ENCODE measurements at regions not wholly inside any gene's neighbourhood (a gene's known extent, or its start where the extent isn't known, plus 50 kb on each side); places are given as distances from the start of the nearest gene placed in this dataset.

DNA sequence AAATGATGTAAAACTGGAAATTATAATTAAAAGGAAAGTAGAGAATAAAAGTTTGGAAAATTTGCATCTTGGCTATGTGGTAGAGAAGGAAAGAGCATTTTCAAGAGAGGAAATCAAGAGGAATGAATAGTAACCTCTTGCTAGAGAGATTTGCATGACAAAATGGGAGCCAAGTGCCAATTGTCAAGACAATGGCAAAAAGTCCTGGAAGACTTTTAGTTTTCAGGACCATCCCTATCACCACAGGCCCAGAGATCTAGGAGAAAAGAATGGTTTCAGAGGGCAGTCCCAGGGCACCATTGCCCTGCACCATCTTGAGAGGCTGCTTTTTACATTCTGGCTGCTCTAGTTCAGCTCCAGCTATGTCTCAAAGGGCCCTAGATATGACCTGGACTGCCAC lies 1427.6 kb downstream of the ZPLD1 start:
- Mint-ChIP-seq H3K9me3 (peaks cover 3% of the 10 kb centered on the region), H3K4me3 (no peak overlapping the region), H3K4me1 (ENCODE audit: low read depth) (no peaks in the 10 kb centered on the region), H3K27ac (no peak overlapping the region), H3K36me3 (ENCODE audit: low read depth) (no peaks in the 10 kb centered on the region), H3K27me3 (no peaks in the 10 kb centered on the region)
- Histone ChIP-seq H3K27ac (ENCODE audit: low read depth in 1 of 2, low read length in 2 of 2) (no peak overlapping the region), H3K36me3 (ENCODE audit: insufficient read depth, low read length) (no peaks in the 10 kb centered on the region), H3K4me1 (ENCODE audit: insufficient read depth, low read length) (no peaks in the 10 kb centered on the region), H3K9me3 (ENCODE audit: control insufficient read depth in 1 of 2, insufficient read depth in 1 of 2, low read length in 2 of 2) (peaks cover 0 to 4% of the 10 kb centered on the region in 2 experiments), H3K4me3 (ENCODE audit: low read length) (no peak overlapping the region), H3K27me3 (ENCODE audit: control insufficient read depth in 1 of 2, insufficient read depth in 2 of 2, low read length in 2 of 2) (no peaks in the 10 kb centered on the region)
- TF ChIP-seq, protein P1, sequence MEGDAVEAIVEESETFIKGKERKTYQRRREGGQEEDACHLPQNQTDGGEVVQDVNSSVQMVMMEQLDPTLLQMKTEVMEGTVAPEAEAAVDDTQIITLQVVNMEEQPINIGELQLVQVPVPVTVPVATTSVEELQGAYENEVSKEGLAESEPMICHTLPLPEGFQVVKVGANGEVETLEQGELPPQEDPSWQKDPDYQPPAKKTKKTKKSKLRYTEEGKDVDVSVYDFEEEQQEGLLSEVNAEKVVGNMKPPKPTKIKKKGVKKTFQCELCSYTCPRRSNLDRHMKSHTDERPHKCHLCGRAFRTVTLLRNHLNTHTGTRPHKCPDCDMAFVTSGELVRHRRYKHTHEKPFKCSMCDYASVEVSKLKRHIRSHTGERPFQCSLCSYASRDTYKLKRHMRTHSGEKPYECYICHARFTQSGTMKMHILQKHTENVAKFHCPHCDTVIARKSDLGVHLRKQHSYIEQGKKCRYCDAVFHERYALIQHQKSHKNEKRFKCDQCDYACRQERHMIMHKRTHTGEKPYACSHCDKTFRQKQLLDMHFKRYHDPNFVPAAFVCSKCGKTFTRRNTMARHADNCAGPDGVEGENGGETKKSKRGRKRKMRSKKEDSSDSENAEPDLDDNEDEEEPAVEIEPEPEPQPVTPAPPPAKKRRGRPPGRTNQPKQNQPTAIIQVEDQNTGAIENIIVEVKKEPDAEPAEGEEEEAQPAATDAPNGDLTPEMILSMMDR (IDR thresholded peaks at IDR 0.05), result no peak
- DNase-seq (no peak), ATAC-seq (ENCODE audit: poor library complexity) (no peak)
- intact Hi-C loops (cut with DNase I, micrococcal nuclease), result no loop called here
- CTCF ChIA-PET, result no interaction called here
- POLR2A ChIA-PET, result no interaction called here

DNA sequence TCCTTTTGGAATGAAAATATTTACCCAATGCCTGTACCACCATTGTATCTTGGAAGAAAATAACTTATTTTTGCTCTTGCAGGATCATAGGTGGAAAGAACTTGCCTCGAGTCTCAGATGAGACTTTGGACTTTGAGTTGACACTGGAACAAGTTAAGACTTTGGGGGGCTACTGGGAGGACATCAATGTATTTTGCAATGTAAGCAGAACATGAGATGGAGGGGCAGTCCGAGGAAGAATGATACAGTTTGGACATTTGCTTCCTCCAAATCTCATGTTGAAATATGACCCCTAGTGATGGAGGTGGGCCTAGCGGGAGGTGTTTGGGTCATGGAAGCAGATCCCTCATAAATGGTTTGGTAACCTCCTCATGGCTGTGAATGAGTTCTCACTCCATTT lies 1428.6 kb downstream of the ZPLD1 start:
- Mint-ChIP-seq H3K27ac (no peak overlapping the region), H3K36me3 (ENCODE audit: low read depth) (no peaks in the 10 kb centered on the region), H3K27me3 (no peaks in the 10 kb centered on the region), H3K4me1 (ENCODE audit: low read depth) (no peaks in the 10 kb centered on the region), H3K4me3 (no peak overlapping the region), H3K9me3 (peaks cover 3% of the 10 kb centered on the region)
- intact Hi-C loops (cut with DNase I, micrococcal nuclease), result no loop called here
- Histone ChIP-seq H3K9me3 (ENCODE audit: control insufficient read depth in 1 of 2, insufficient read depth in 1 of 2, low read length in 2 of 2) (peaks cover 0 to 4% of the 10 kb centered on the region in 2 experiments), H3K27me3 (ENCODE audit: control insufficient read depth in 1 of 2, insufficient read depth in 2 of 2, low read length in 2 of 2) (no peaks in the 10 kb centered on the region), H3K27ac (ENCODE audit: low read depth in 1 of 2, low read length in 2 of 2) (no peak overlapping the region), H3K4me1 (ENCODE audit: insufficient read depth, low read length) (no peaks in the 10 kb centered on the region), H3K36me3 (ENCODE audit: insufficient read depth, low read length) (no peaks in the 10 kb centered on the region), H3K4me3 (ENCODE audit: low read length) (no peak overlapping the region)
- ChIA-PET POLR2A (no interaction called here), CTCF (no interaction called here)
- TF ChIP-seq, protein P1 (IDR thresholded peaks at IDR 0.05), result no peak
- DNase-seq (no peak), ATAC-seq (ENCODE audit: poor library complexity) (no peak)

DNA sequence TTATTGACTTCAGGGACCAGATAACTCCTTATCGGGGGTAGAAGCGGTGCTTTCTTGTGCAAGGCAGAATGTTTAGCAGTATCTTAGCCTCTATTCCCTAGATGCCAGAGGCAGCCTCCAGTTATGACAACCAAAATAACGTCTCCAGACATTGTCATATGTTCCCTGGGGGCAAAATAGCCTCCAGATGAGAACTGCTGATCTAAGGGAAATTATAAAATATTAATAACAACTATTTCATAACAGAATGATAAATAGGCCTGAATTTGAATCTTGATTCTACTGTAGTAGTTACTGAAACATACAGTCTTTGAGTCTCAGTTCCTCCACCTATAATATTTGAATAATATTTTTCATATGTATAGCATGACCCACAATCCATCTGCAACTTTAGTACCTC lies 1431.3 kb downstream of the ZPLD1 start:
- no peaks in the 10 kb centered on the region for H3K36me3 Mint-ChIP-seq (ENCODE audit: low read depth)
- H3K9me3 Mint-ChIP-seq, result peaks cover 3% of the 10 kb centered on the region
- H3K27me3 Mint-ChIP-seq, result no peaks in the 10 kb centered on the region
- no peaks in the 10 kb centered on the region for H3K36me3 ChIP-seq (ENCODE audit: insufficient read depth, low read length)
- POLR2A ChIA-PET, result no interaction called here
- H3K27ac ChIP-seq (ENCODE audit: low read depth in 1 of 2, low read length in 2 of 2), result no peak overlapping the region
- H3K27me3 ChIP-seq (ENCODE audit: control insufficient read depth in 1 of 2, insufficient read depth in 2 of 2, low read length in 2 of 2), result no peaks in the 10 kb centered on the region
- TF ChIP-seq, protein P1 (IDR thresholded peaks at IDR 0.05), result no peak
- intact Hi-C loops (cut with DNase I, micrococcal nuclease), result no loop called here
- CTCF ChIA-PET, result no interaction called here
- H3K4me1 ChIP-seq (ENCODE audit: insufficient read depth, low read length), result no peaks in the 10 kb centered on the region
- no peaks in the 10 kb centered on the region for H3K4me1 Mint-ChIP-seq (ENCODE audit: low read depth)
- DNase-seq, result no peak
- no peak for ATAC-seq (ENCODE audit: poor library complexity)
- no peak overlapping the region for H3K27ac Mint-ChIP-seq
- peaks cover 0 to 4% of the 10 kb centered on the region in 2 experiments for H3K9me3 ChIP-seq (ENCODE audit: control insufficient read depth in 1 of 2, insufficient read depth in 1 of 2, low read length in 2 of 2)
- H3K4me3 ChIP-seq (ENCODE audit: low read length), result no peak overlapping the region
- no peak overlapping the region for H3K4me3 Mint-ChIP-seq
